Activated T-helper 17 cell treated with anti-CD3 and anti-CD28 coated beads, Interleukin-2, amount 50 U/mL, for 72 hours (primary cell): ENCODE measurements at regions not wholly inside any gene's neighbourhood (a gene's known extent, or its start where the extent isn't known, plus 50 kb on each side); places are given as distances from the start of the nearest gene placed in this dataset.

Experiments
- ATAC-seq: fragments of 150-1000 bp; cut with Tn5 transposase; replicated peaks from 2 replicates; pipeline ENCODE4 v1.10.0; 2021; ENCODE audit warnings: mild to moderate bottlenecking, moderate library complexity
- H3K27ac Mint-ChIP-seq: one replicate; pipeline ENCODE4 v1.8.0; 2022; ENCODE audit warnings: mixed read lengths
- H3K27me3 Mint-ChIP-seq: one replicate; pipeline ENCODE4 v1.8.0; 2022; ENCODE audit warnings: mixed read lengths
- H3K36me3 Mint-ChIP-seq: one replicate; pipeline ENCODE4 v1.8.0; 2022; ENCODE audit warnings: low read depth, mild to moderate bottlenecking, mixed read lengths
- H3K4me1 Mint-ChIP-seq: one replicate; pipeline ENCODE4 v1.8.0; 2022; ENCODE audit warnings: mixed read lengths
- H3K4me3 Mint-ChIP-seq: one replicate; pipeline ENCODE4 v1.8.0; 2022; ENCODE audit warnings: mild to moderate bottlenecking, mixed read lengths
- H3K9me3 Mint-ChIP-seq: one replicate; pipeline ENCODE4 v1.8.0; 2022; ENCODE audit warnings: mixed read lengths

DNA sequence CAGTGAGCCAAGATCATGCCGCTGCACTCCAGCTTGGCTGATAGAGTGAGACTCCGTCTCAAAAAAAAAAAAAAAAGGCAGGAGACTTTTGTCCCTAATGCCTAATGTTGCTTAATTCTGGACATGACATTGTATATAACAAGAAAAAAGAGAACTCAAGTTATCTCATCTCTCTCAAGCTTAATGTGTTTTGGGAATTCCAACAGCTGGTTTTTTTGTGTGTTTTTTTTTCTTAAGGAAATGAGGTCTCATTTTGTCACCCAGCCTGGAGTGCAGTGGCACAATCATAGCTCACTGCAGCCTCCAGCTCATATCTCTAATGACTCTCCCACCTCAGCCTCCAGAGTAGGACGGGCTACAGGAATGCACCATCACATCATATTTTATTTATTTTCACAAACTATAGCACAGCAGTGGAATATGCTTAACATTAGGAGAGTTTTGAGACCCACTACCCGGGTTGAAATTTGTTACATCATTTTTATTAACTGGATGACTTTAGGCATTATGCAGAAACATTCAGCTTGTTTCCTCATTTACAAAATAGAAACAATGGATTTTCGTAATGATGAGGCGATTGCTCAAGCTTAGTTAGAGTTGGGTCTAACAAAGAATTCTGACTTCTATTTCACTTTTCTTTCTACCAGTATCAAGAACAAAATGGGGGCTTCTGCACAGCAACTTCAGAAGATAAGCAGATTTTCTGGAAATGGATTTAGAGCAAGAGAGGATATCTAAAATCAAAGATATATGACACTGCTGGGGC, 104.1 kb upstream of the BTN3A2 start:
- H3K4me3 Mint-ChIP-seq: no peak overlapping the region

GRCh38 chr6:26264547-26264946, 100.5 kb upstream of the BTN3A2 start:
- Mint-ChIP-seq H3K9me3 (no peaks in the 10 kb centered on the region), H3K27ac (no peak overlapping the region), H3K27me3 (no peaks in the 10 kb centered on the region), H3K36me3 (no peaks in the 10 kb centered on the region), H3K4me1 (peaks cover 4% of the 10 kb centered on the region), H3K4me3 (no peak overlapping the region)
- ATAC-seq: no peak

More for the DNA sequence above, 104.1 kb upstream of the BTN3A2 start:
- H3K36me3 Mint-ChIP-seq: no peaks in the 10 kb centered on the region
- no peak overlapping the region for H3K27ac Mint-ChIP-seq
- H3K4me1 Mint-ChIP-seq: no peaks in the 10 kb centered on the region
- ATAC-seq: no peak
- no peaks in the 10 kb centered on the region for H3K9me3 Mint-ChIP-seq
- no peaks in the 10 kb centered on the region for H3K27me3 Mint-ChIP-seq

GRCh38 chr6:26267083-26267589, 97.9 kb upstream of the BTN3A2 start:
- ATAC-seq: no peak
- Mint-ChIP-seq H3K4me1 (peaks cover 4% of the 10 kb centered on the region), H3K9me3 (no peaks in the 10 kb centered on the region), H3K4me3 (no peak overlapping the region), H3K27me3 (no peaks in the 10 kb centered on the region), H3K27ac (peak overlapping the region; percentile 60), H3K36me3 (no peaks in the 10 kb centered on the region)

DNA sequence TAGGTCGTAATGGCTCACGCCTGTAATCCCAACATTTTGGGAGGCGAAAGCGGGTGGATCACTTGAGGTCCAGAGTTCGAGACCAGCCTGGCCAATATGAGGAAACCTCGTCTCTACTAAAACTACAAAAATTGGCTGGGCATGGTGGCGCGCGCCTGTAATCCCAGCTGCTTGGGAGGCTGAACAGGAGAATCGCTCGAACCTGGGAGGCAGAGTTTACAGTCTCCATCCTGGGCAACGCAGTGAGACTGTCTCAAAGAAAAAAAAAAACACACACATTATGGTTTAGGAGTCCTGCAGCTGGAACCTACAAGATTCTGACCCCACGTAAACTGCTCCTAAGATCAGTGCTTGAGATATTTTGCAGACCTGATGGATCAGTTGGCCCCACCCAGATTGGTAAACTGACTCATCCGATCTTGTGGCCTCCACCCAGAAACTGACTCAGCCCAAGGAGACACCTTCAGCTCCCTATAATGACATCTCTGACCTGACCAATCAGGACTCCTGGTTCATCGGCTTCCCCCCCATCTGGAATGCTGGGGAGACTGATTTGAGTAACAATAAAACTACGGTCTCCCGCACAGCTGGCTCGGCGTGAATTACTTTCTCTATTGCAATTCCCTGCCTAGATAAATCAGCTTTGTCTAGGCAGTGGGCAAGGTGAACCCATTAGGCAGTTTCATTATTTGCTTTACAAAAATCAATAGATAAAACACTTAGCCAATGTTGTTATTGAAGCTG, 96.2 kb upstream of the BTN3A2 start:
- no peak overlapping the region for H3K4me3 Mint-ChIP-seq
- H3K4me1 Mint-ChIP-seq: peaks cover 4% of the 10 kb centered on the region
- peak; percentile 38 for ATAC-seq
- H3K9me3 Mint-ChIP-seq: no peaks in the 10 kb centered on the region
- H3K36me3 Mint-ChIP-seq: no peaks in the 10 kb centered on the region
- no peaks in the 10 kb centered on the region for H3K27me3 Mint-ChIP-seq
- H3K27ac Mint-ChIP-seq: no peak overlapping the region

DNA sequence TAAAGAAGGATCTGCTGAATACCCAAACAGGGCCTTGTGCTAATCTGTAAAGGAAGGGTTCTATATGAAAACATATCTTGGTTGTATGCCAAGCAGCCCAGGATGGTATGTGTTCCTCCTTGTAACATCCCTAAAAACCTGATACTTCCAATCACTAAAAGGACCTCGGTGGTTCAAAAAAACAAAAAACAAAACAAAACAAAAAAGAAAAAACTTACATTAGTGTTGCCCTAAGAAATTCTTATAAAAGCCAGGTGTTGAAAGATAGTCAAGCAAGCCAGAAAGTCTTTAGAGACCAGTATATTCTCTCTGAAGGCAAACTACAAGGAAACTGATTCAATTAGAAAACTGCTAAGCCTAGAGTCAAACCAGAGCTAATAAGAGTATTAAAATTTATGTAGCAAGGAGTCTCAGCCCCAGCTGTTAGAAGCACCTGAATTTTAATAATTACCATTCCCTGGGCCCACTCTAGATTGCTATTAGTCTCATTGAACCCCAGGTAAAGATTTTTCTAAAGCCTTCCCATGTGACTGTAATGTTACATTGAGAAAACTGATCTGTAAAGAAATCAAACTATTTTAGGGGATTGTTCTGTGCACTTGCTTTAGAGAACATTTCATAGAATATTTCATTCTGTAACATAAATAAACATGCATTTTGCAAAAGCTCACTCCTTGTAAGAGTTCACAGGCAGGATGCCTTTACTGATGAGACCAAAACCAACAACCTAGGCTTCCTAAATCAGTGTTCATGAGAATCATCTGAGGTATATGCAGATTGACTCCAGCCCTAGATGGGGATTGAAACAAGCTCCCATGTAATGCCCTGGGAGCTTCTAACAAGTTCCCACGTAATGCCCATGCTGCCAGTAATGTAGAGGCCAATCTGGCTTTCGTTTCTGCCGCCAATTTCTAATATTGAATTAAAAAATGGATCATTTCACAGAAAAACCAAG, 95.2 kb upstream of the BTN3A2 start:
- Mint-ChIP-seq H3K9me3 (no peaks in the 10 kb centered on the region), H3K27ac (no peak overlapping the region)

DNA sequence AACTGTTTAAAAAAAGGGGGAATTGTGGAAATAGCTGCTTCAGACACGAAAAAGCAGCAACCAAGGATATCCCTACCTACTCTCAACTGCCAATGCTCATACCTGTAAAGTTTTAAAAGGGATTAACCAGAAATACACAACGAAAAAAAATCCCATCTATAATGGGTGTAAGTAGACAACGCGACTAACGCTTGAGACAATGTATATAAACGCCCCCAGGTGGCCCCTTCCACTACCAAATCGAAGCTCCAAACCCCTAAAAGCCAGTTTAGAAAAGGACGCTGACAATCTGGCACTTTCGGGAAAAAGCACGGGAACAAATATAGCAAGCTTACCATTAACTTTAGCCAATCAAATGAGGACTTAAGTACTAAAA, 94.5 kb upstream of the BTN3A2 start:
- H3K36me3 Mint-ChIP-seq: no peaks in the 10 kb centered on the region
- ATAC-seq: no peak

More for the DNA sequence above, 95.2 kb upstream of the BTN3A2 start:
- Mint-ChIP-seq H3K36me3 (no peaks in the 10 kb centered on the region), H3K27me3 (no peaks in the 10 kb centered on the region), H3K4me3 (no peak overlapping the region), H3K4me1 (peaks cover 4% of the 10 kb centered on the region)
- ATAC-seq: no peak

DNA sequence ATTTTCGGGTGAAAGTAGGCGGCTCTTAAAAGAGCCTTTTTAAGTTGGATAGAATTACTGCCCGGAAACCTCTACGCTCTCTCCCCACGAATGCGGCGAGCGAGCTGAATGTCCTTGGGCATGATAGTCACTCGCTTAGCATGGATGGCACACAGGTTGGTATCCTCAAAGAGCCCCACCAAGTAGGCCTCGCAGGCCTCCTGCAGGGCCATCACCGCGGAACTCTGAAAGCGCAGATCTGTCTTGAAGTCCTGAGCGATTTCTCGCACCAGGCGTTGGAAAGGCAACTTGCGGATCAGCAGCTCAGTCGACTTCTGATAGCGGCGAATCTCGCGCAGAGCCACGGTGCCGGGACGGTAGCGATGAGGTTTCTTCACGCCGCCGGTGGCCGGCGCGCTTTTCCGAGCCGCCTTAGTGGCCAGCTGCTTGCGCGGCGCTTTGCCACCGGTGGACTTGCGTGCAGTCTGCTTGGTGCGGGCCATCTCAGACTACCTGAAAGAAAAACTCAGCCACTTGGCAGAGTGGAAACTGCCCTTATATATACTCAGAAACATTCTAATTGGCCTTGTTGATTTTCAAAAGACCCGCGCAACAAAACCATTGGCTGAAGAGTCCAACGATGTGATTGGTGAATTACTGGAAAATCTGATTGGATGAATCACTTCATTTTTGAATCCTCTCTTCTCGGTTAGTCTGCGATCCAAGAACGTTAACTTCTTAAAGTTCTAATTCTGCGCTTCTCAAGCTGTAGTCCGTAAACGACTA, 93.9 kb upstream of the BTN3A2 start:
- ATAC-seq: peak; percentile 42
- no peaks in the 10 kb centered on the region for H3K27me3 Mint-ChIP-seq
- H3K4me3 Mint-ChIP-seq: no peak overlapping the region
- H3K27ac Mint-ChIP-seq: no peak overlapping the region
- H3K36me3 Mint-ChIP-seq: no peaks in the 10 kb centered on the region
- H3K4me1 Mint-ChIP-seq: peaks cover 4% of the 10 kb centered on the region
- H3K9me3 Mint-ChIP-seq: no peaks in the 10 kb centered on the region

More for the DNA sequence above, 94.5 kb upstream of the BTN3A2 start:
- Mint-ChIP-seq H3K4me3 (no peak overlapping the region), H3K4me1 (peaks cover 4% of the 10 kb centered on the region), H3K27ac (no peak overlapping the region), H3K27me3 (no peaks in the 10 kb centered on the region), H3K9me3 (no peaks in the 10 kb centered on the region)

DNA sequence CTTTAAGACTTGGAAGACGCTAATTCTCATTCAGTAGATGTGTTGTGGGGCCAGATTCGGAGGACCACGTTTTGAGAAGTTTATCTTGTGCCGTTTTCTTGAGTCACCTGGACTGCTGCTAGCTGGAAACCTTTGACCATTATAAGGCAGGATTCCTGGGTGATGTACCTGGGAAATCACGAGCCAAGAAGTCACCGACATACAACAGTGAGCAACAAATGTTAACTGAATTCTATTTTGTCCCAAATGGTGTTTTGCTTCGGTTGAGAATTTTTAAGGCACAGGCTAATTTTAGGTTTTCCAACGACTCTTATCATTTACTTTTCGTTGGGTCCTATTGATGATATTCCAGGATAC, 93.4 kb upstream of the BTN3A2 start:
- H3K9me3 Mint-ChIP-seq: no peaks in the 10 kb centered on the region
- ATAC-seq: no peak
- peaks cover 4% of the 10 kb centered on the region for H3K4me1 Mint-ChIP-seq
- no peak overlapping the region for H3K27ac Mint-ChIP-seq
- no peaks in the 10 kb centered on the region for H3K36me3 Mint-ChIP-seq
- H3K27me3 Mint-ChIP-seq: no peaks in the 10 kb centered on the region
- H3K4me3 Mint-ChIP-seq: no peak overlapping the region

DNA sequence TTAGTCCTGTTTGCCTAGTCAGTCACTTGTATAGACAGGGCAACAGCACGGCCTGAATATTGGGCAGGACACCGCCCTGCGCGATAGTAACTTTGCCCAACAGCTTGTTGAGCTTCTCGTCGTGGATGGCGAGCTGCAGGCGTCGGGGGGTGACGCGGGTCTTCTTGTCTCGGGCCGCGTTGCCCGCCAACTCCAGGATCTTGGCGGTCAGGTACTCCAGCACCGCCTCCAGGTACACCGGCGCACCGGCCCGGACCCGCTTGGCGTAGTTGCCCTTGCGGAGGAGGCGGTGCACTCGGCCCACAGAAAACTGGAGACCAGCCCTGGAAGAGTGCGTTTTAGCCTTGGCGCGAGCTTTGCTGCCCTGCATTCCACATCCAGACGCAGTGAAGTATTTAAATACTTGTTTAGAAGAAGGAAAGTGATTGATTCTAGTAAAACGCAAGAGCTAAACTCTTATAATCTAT, 92.8 kb upstream of the BTN3A2 start:
- no peak overlapping the region for H3K27ac Mint-ChIP-seq
- no peaks in the 10 kb centered on the region for H3K36me3 Mint-ChIP-seq
- H3K4me3 Mint-ChIP-seq: no peak overlapping the region
- no peaks in the 10 kb centered on the region for H3K27me3 Mint-ChIP-seq
- H3K9me3 Mint-ChIP-seq: no peaks in the 10 kb centered on the region
- ATAC-seq: peak; percentile 20
- H3K4me1 Mint-ChIP-seq: peaks cover 4% of the 10 kb centered on the region

DNA sequence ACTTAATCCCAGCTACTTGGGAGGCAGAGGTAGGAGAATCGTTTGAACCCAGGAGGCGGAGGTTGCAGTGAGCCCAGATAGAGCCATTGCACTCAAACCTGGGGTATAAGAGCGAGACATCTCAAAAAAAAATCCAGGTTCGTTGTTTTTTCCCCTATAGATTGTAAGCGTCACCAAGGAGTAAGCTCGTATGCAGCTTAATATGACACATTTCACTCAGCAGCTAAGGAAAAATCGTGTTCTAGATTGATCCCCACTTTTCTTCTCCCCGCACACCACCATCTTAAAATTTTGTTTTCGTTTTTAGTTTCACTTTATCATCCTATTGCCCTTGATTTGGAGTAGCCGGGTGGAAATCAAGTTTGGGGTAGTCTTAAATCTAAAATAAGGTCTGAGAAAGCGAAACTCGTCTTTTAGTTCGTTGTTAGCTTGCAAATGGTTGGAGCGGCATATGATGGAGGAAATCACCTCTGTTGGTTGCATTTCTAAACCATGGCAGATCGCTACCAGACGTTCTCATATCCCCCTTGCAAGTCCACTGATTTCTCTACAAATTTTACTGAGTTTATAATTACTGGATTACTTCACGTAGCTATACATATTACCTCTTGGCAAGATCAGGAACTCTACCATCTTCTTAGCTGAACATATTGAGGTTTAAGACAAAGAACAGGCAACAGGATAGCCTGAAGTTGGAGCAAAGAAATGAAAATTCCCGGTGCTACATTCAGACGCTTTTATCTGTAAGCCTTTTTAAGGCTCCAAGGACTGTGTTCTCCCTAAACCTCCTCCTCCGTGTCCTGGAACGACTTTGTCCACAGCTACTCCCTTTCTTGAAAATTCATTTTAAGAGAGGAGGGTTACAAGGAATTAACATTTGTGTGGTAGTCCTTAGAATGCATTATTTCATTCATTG, 91.1 kb upstream of the BTN3A2 start:
- H3K4me1 Mint-ChIP-seq: peaks cover 2% of the 10 kb centered on the region
- ATAC-seq: no peak
- H3K27ac Mint-ChIP-seq: no peak overlapping the region
- no peaks in the 10 kb centered on the region for H3K27me3 Mint-ChIP-seq
- H3K36me3 Mint-ChIP-seq: no peaks in the 10 kb centered on the region
- H3K9me3 Mint-ChIP-seq: no peaks in the 10 kb centered on the region
- no peak overlapping the region for H3K4me3 Mint-ChIP-seq

DNA sequence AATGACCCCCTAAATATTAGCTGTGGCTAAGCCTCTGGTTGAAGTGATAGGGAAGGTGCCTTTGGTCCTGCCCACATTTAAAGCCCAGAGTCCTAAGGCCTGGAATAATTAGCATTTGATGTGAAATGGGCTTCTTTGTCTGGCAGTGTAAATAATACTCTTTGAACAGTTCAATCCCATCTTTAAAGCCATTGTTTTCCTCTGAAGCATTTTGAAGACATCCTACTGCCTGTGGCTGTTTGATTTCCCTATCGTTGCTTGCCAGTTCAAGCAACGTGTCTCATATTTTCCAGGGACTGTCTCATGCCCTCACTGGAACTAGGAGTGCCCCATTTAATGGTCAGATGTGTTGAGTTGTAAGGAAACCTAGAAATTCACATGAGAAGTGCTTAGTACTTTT, 89.3 kb upstream of the BTN3A2 start:
- peaks cover 3% of the 10 kb centered on the region for H3K4me1 Mint-ChIP-seq
- no peaks in the 10 kb centered on the region for H3K9me3 Mint-ChIP-seq
- H3K36me3 Mint-ChIP-seq: no peaks in the 10 kb centered on the region
- H3K27me3 Mint-ChIP-seq: no peaks in the 10 kb centered on the region
- H3K27ac Mint-ChIP-seq: no peak overlapping the region
- no peak overlapping the region for H3K4me3 Mint-ChIP-seq
- no peak for ATAC-seq

DNA sequence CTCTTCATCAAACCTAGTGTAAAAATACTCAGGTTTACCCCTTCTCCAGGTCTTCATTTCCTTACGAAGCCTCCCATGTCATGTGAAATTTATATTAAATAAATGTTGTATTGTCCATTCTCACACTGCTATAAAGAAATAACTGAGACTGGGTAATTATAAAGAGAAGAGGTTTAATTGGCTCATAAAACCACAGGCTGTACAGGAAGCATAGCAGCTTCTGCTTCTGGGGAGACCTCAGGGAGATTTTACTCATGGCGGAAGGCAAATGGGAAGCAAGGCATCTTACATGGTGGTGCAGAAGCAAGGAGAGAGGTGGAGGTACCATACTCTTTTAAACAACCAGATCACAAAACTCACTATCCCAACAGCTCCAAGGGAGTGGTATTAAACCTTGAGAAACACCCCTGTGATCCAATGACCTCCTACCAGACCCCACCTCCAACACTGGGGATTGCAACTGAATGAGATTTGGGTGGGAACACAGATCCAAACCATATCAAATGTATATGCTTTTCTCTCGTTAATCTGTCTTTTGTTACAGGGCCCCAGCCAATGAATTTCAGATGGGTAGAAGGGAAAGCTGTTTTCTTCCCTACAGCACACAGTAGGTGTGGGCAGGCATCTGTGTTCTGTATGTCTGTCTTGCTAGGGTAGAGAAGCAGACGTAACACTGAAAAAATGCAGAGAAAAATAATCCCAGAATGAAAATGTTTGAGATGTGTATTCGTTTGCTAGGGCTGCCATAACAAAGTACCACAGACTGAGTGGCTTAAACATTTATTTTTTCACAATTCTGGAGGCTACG, 88.0 kb upstream of the BTN3A2 start:
- no peaks in the 10 kb centered on the region for H3K36me3 Mint-ChIP-seq
- no peak for ATAC-seq
- no peak overlapping the region for H3K4me3 Mint-ChIP-seq
- H3K27me3 Mint-ChIP-seq: no peaks in the 10 kb centered on the region
- no peak overlapping the region for H3K27ac Mint-ChIP-seq
- no peaks in the 10 kb centered on the region for H3K9me3 Mint-ChIP-seq
- H3K4me1 Mint-ChIP-seq: peaks cover 5% of the 10 kb centered on the region
